ENCODE measurements at regions not wholly inside any gene's neighbourhood (a gene's known extent, or its start where the extent isn't known, plus 50 kb on each side); places are given as distances from the start of the nearest gene placed in this dataset.

GRCh38 chr10:86598151-86598550, 56.2 kb upstream of the OPN4 start:
- TF ChIP-seq CEBPB (IDR thresholded peaks at IDR 0.05) (no peak), YY1 (IDR thresholded peaks at IDR 0.05; ENCODE audit: low read depth) (no peak), REST (IDR thresholded peaks at IDR 0.05; ENCODE audit: low read depth) (no peak), ZBTB7A (IDR thresholded peaks at IDR 0.05; ENCODE audit: low read depth) (no peak), EP300 (IDR thresholded peaks at IDR 0.05; ENCODE audit: borderline replicate concordance) (no peak), RAD21 (IDR thresholded peaks at IDR 0.05; ENCODE audit: low read depth) (no peak), TEAD4 (IDR thresholded peaks at IDR 0.05) (no peak), MAX (IDR thresholded peaks at IDR 0.05) (no peak), TAF1 (IDR thresholded peaks at IDR 0.05; ENCODE audit: low read depth) (no peak), TCF12 (IDR thresholded peaks at IDR 0.05; ENCODE audit: low read depth) (no peak), EGR1 (IDR thresholded peaks at IDR 0.05) (no peak)
- TF ChIP-seq, protein P1, sequence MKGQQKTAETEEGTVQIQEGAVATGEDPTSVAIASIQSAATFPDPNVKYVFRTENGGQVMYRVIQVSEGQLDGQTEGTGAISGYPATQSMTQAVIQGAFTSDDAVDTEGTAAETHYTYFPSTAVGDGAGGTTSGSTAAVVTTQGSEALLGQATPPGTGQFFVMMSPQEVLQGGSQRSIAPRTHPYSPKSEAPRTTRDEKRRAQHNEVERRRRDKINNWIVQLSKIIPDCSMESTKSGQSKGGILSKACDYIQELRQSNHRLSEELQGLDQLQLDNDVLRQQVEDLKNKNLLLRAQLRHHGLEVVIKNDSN (IDR thresholded peaks at IDR 0.05): no peak
